HG02571 (cell line): ENCODE measurements at regions not wholly inside any gene's neighbourhood (a gene's known extent, or its start where the extent isn't known, plus 50 kb on each side); places are given as distances from the start of the nearest gene placed in this dataset.

Experiments used
- ATAC-seq: cut with Tn5 transposase; IDR thresholded peaks from one replicate; pipeline ENCODE4 v1.9.1; 2021; ENCODE audit warnings: mild to moderate bottlenecking, moderate library complexity; ENCODE audit not compliant: unreplicated experiment

- ATAC-seq, result no peak
These were observed 789.9 kb downstream of the USP25 start for GRCh38 chr21:16519644-16520043.

GRCh38 chr21:16522548-16522947 lies 792.8 kb downstream of the USP25 start:
- ATAC-seq, result no peak

GRCh38 chr21:16530656-16531055 lies 800.9 kb downstream of the USP25 start:
- no peak for ATAC-seq

- ATAC-seq, result no peak
These were observed 803.1 kb downstream of the USP25 start for GRCh38 chr21:16532840-16533239.

- no peak for ATAC-seq
These were observed 804.1 kb downstream of the USP25 start for GRCh38 chr21:16533692-16534407.

GRCh38 chr21:16534408-16535101 lies 804.8 kb downstream of the USP25 start:
- ATAC-seq, result no peak

- no peak for ATAC-seq
These were observed 805.3 kb downstream of the USP25 start for GRCh38 chr21:16535102-16535422.

GRCh38 chr21:16535626-16536025 lies 805.8 kb downstream of the USP25 start:
- ATAC-seq, result no peak

GRCh38 chr21:16536140-16536539 lies 806.4 kb downstream of the USP25 start:
- ATAC-seq, result no peak

GRCh38 chr21:16536643-16537434 lies 807.1 kb downstream of the USP25 start:
- no peak for ATAC-seq

- ATAC-seq, result no peak
These were observed 807.7 kb downstream of the USP25 start for GRCh38 chr21:16537501-16537900.

GRCh38 chr21:16538405-16538804 lies 808.6 kb downstream of the USP25 start:
- ATAC-seq, result no peak

GRCh38 chr21:16538936-16539440 lies 809.2 kb downstream of the USP25 start:
- ATAC-seq, result no peak

GRCh38 chr21:16540966-16541727 lies 811.4 kb downstream of the USP25 start:
- ATAC-seq, result no peak

GRCh38 chr21:16550118-16550517 lies 820.3 kb downstream of the USP25 start:
- ATAC-seq, result no peak

GRCh38 chr21:16550917-16551741 lies 821.3 kb downstream of the USP25 start:
- ATAC-seq, result no peak

GRCh38 chr21:16552880-16553279 lies 823.1 kb downstream of the USP25 start:
- no peak for ATAC-seq

- ATAC-seq, result no peak
These were observed 824.7 kb downstream of the USP25 start for GRCh38 chr21:16554503-16554902.

GRCh38 chr21:16563116-16563515 lies 833.3 kb downstream of the USP25 start:
- no peak for ATAC-seq

GRCh38 chr21:16563795-16564194 lies 834.0 kb downstream of the USP25 start:
- ATAC-seq, result no peak
